Gastrocnemius medialis (tissue), 4 donors: ENCODE measurements at regions not wholly inside any gene's neighbourhood (a gene's known extent, or its start where the extent isn't known, plus 50 kb on each side); places are given as distances from the start of the nearest gene placed in this dataset.

Experiments used
- POLR2A ChIP-seq, 2 donors: fragments of 450-650 bp; IDR thresholded peaks; one replicate each; pipeline ENCODE4 v1.6.1; 2017; ENCODE audit warnings: antibody characterized with exemption in 2 of 2, mild to moderate bottlenecking in 2 of 2, moderate library complexity in 2 of 2
- TF ChIP-seq, protein P1 (sequence below), 5 experiments: fragments of 450-650 bp in 3 of 5; fragments of 200-600 bp in 2 of 5; sonication (generic) in 2 of 5; IDR thresholded peaks in 4 of 5; conservative IDR thresholded peaks in 1 of 5; 1 replicate in 4 of 5; 2 replicates in 1 of 5; pipeline ENCODE4 v1.5.1; 2016 to 2019; ENCODE audit warnings: antibody characterized with exemption in 5 of 5, mild to moderate bottlenecking in 3 of 5, moderate library complexity in 3 of 5

DNA sequence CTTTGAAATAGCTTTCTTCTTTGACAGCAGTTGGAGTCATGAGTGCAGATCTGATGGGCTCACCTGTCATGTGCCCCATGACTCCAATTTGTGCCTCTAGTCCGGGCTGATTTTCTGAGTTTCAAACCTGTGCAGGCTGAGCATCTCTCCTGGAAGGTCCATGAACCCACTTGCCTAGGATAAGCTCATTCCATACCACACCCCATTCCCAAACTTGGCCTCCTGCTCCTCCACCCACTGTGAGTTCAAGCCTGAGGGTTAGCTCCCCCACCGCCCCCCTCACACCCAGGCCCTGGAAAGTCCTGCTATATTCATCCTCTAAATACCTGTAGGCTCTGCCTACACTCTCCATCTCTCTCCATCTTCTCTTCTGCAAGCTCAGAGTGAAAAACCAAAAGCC is 126.8 kb upstream of the VRK1 start:
- TF ChIP-seq, protein P1, sequence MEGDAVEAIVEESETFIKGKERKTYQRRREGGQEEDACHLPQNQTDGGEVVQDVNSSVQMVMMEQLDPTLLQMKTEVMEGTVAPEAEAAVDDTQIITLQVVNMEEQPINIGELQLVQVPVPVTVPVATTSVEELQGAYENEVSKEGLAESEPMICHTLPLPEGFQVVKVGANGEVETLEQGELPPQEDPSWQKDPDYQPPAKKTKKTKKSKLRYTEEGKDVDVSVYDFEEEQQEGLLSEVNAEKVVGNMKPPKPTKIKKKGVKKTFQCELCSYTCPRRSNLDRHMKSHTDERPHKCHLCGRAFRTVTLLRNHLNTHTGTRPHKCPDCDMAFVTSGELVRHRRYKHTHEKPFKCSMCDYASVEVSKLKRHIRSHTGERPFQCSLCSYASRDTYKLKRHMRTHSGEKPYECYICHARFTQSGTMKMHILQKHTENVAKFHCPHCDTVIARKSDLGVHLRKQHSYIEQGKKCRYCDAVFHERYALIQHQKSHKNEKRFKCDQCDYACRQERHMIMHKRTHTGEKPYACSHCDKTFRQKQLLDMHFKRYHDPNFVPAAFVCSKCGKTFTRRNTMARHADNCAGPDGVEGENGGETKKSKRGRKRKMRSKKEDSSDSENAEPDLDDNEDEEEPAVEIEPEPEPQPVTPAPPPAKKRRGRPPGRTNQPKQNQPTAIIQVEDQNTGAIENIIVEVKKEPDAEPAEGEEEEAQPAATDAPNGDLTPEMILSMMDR (IDR thresholded peaks at IDR 0.05 in 4 of 5, conservative IDR thresholded peaks at IDR 0.05 in 1 of 5), result no peak
- no peak for TF ChIP-seq POLR2A (IDR thresholded peaks at IDR 0.05)
